Endothelial cell of umbilical vein (primary cell): ENCODE measurements at regions not wholly inside any gene's neighbourhood (a gene's known extent, or its start where the extent isn't known, plus 50 kb on each side); places are given as distances from the start of the nearest gene placed in this dataset.

ENCODE experiments used
- BruUV-seq: library from RNA; stranded (reverse); fragments of 400-500 nt; replicated peaks from 2 replicates; lab custom pipeline; 2021; lab: Mats Ljungman, UMichigan
- CTCF ChIA-PET: fragments of 300-600, 350-600 bp; sonication (Branson Sonifier 250); formaldehyde crosslinking; loops from one replicate; lab custom pipeline; 2021; ENCODE audit warnings: antibody characterized with exemption, inconsistent platforms; lab: Charles Lee
- POLR2A ChIA-PET: fragments of 300-600, 350-600 bp; sonication (Branson Sonifier 250); formaldehyde crosslinking; loops from one replicate; lab custom pipeline; 2021; ENCODE audit warnings: antibody characterized with exemption, inconsistent platforms; lab: Charles Lee
- DNase-seq: peaks from one replicate; pipeline ENCODE4 v3.0.0-alpha.2; 2011; ENCODE audit warnings: low read depth, low spot score
- FAIRE-seq: peaks from 2 replicates; lab custom pipeline; 2011; peaks lifted over from hg19 to GRCh38; lab: Jason Lieb, UNC
- H2AFZ ChIP-seq: 2 replicates; pipeline ENCODE4 v1.6.0; 2012; ENCODE audit warnings: low read depth, low read length, control low read depth, inconsistent platforms
- H3K27ac ChIP-seq: 2 replicates; pipeline ENCODE4 v1.5.1; 2011; ENCODE audit warnings: low read depth, mild to moderate bottlenecking, control low read depth, low read length, moderate library complexity; ENCODE audit not compliant: insufficient read depth
- H3K27me3 ChIP-seq, 2 experiments: 2 replicates each; pipeline versions ENCODE4 v1.6.0 to v1.6.1; 2011; ENCODE audit warnings: low read length in 2 of 2, mixed read lengths in 1 of 2; ENCODE audit not compliant: control insufficient read depth in 2 of 2, insufficient read depth in 2 of 2
- H3K36me3 ChIP-seq, 2 experiments: 2 replicates in 1 of 2; 3 replicates in 1 of 2; pipeline ENCODE4 v1.5.1; 2011; ENCODE audit warnings: low read length in 2 of 2, mild to moderate bottlenecking in 1 of 2, moderate library complexity in 1 of 2; ENCODE audit not compliant: control insufficient read depth in 2 of 2, insufficient read depth in 2 of 2; ENCODE audit errors: extremely low read depth in 1 of 2
- H3K4me1 ChIP-seq: 3 replicates; pipeline ENCODE4 v1.5.1; 2011; ENCODE audit warnings: mild to moderate bottlenecking, low read length; ENCODE audit not compliant: control insufficient read depth, insufficient read depth; ENCODE audit errors: extremely low read depth
- H3K4me2 ChIP-seq: 2 replicates; pipeline ENCODE4 v1.6.1; 2011; ENCODE audit warnings: low read length, control low read depth, mixed read lengths; ENCODE audit not compliant: insufficient read depth
- H3K4me3 ChIP-seq, 3 experiments: fragments of 200-600 bp in 1 of 3; sonication (generic), shearing (Covaris generic) in 1 of 3; replicated peaks in 1 of 3; 2 replicates each; pipeline ENCODE4 v1.5.1; 2011 to 2016; ENCODE audit warnings: control low read depth in 3 of 3, low read length in 3 of 3, mild to moderate bottlenecking in 2 of 3, inconsistent platforms in 1 of 3, low read depth in 1 of 3, moderate library complexity in 1 of 3; ENCODE audit not compliant: insufficient read depth in 1 of 3
- H3K79me2 ChIP-seq: 2 replicates; pipeline ENCODE4 v1.6.0; 2012; ENCODE audit warnings: low read length, inconsistent platforms; ENCODE audit not compliant: control insufficient read depth, insufficient read depth
- H3K9ac ChIP-seq: replicated peaks from 2 replicates; pipeline ENCODE3; 2011; ENCODE audit warnings: low read length, control low read depth; ENCODE audit not compliant: insufficient read depth; ENCODE audit errors: extremely low read depth
- H3K9me1 ChIP-seq: replicated peaks from 3 replicates; pipeline ENCODE4 v1.6.0; 2011; ENCODE audit warnings: mild to moderate bottlenecking, low read length; ENCODE audit not compliant: control insufficient read depth, insufficient read depth; ENCODE audit errors: extremely low read depth
- H3K9me3 ChIP-seq: replicated peaks from 2 replicates; pipeline ENCODE4 v1.5.1; 2012; ENCODE audit warnings: low read length, inconsistent platforms; ENCODE audit not compliant: control insufficient read depth, insufficient read depth
- H4K20me1 ChIP-seq: replicated peaks from 2 replicates; pipeline ENCODE3; 2011; ENCODE audit warnings: mild to moderate bottlenecking, low read length; ENCODE audit not compliant: control insufficient read depth, insufficient read depth; ENCODE audit errors: extremely low read depth
- CTCF ChIP-seq, 2 donors: IDR thresholded peaks; 1 replicate in 1 of 2; 2 replicates in 1 of 2; pipeline ENCODE4 v1.5.1; 2011; ENCODE audit warnings: low read length in 2 of 2, mild to moderate bottlenecking in 2 of 2, moderate library complexity in 2 of 2, control low read depth in 1 of 2, inconsistent platforms in 1 of 2, low read depth in 1 of 2; ENCODE audit not compliant: insufficient read depth in 1 of 2; ENCODE audit errors: extremely low read depth in 1 of 2
- EZH2 ChIP-seq: IDR thresholded peaks from 2 replicates; pipeline ENCODE4 v1.6.1; 2012; ENCODE audit warnings: borderline replicate concordance, low read depth, mild to moderate bottlenecking, moderate library complexity, low read length, inconsistent platforms; ENCODE audit not compliant: severe bottlenecking
- FOS ChIP-seq: IDR thresholded peaks from 2 replicates; pipeline ENCODE4 v1.6.1; 2011; ENCODE audit warnings: mild to moderate bottlenecking, low read length, moderate library complexity, borderline replicate concordance; ENCODE audit not compliant: insufficient read depth
- GATA2 ChIP-seq: IDR thresholded peaks from 2 replicates; pipeline ENCODE4 v1.7.0; 2011; ENCODE audit warnings: low read depth, mild to moderate bottlenecking, moderate library complexity, mixed read lengths, low read length; ENCODE audit not compliant: insufficient read length, insufficient read depth
- JUN ChIP-seq: IDR thresholded peaks from 2 replicates; pipeline ENCODE4 v1.6.1; 2011; ENCODE audit warnings: borderline replicate concordance, low read depth; ENCODE audit not compliant: insufficient read length, insufficient read depth
- MAX ChIP-seq: IDR thresholded peaks from 2 replicates; pipeline ENCODE4 v1.6.1; 2011; ENCODE audit not compliant: insufficient read depth, insufficient read length
- MYC ChIP-seq: IDR thresholded peaks from one replicate; pipeline ENCODE4 v1.6.1; 2011; ENCODE audit warnings: mild to moderate bottlenecking, low read depth, low read length
- POLR2A ChIP-seq: IDR thresholded peaks from 2 replicates; pipeline ENCODE4 v1.6.1; 2012; ENCODE audit warnings: low read depth, mild to moderate bottlenecking, control low read depth, low read length
- POLR2AphosphoS5 ChIP-seq: IDR thresholded peaks from 2 replicates; pipeline ENCODE4 v1.6.1; 2012; ENCODE audit warnings: low read depth, mild to moderate bottlenecking, control low read depth, low read length, moderate library complexity; ENCODE audit not compliant: insufficient read depth
- dilution Hi-C: fragments of 300-500 bp; cut with MboI; formaldehyde crosslinking; loops from one replicate; pipeline ENCODE4 v1.15.0; 2019; ENCODE audit warnings: low sequenced_read_pairs; ENCODE audit not compliant: extremely low pct_ligation_motif_present
- intact Hi-C: fragments of 100-400 bp; cut with micrococcal nuclease; formaldehyde crosslinking; loops from one replicate; pipeline ENCODE4 v1.10.0; 2022

- TF ChIP-seq GATA2 (no peak), EZH2 (no peak), MYC (no peak), CTCF (IDR thresholded peaks at IDR 0.05; ENCODE audit: extremely low read depth in 1 of 2, insufficient read depth in 1 of 2, low read depth in 1 of 2, low read length in 2 of 2) (no peak), MAX (no peak), POLR2A (no peak), FOS (no peak), JUN (no peak), POLR2AphosphoS5 (no peak)
- Histone ChIP-seq H3K4me2 (no peak overlapping the region), H3K4me1 (peaks cover 12% of the 10 kb centered on the region), H4K20me1 (no peaks in the 10 kb centered on the region), H3K9me1 (no peaks in the 10 kb centered on the region), H3K9me3 (no peaks in the 10 kb centered on the region), H2AFZ (peak overlapping the region; percentile 11), H3K27me3 (no peaks in the 10 kb centered on the region), H3K4me3 (no peak overlapping the region), H3K27ac (no peak overlapping the region), H3K9ac (no peak overlapping the region), H3K36me3 (no peaks in the 10 kb centered on the region), H3K79me2 (no peaks in the 10 kb centered on the region)
- BruUV-seq, result no TSS peak
- FAIRE-seq (no peak), DNase-seq (no peak)
- POLR2A ChIA-PET, result no interaction called here
- CTCF ChIA-PET, result interaction anchor here (1.9 to 4.5 kb wide), 3 partner anchors 23 to 219 kb away, joined by 7 to 22 read pairs (median 13); no protein-coding TSS in a partner anchor
- dilution Hi-C loops (no loop called here), intact Hi-C loops (no loop called here)
Measured at GRCh38 chr16:85396879-85397871, 215.9 kb upstream of the GSE1 start.
